ENCODE measurements at regions not wholly inside any gene's neighbourhood (a gene's known extent, or its start where the extent isn't known, plus 50 kb on each side); places are given as distances from the start of the nearest gene placed in this dataset.
A peak's percentile ranks its signal among the peaks of the same experiment; 100 is the strongest.

- DNase-seq (ENCODE audit: low read depth): no peak
- TF ChIP-seq CTCF (IDR thresholded peaks at IDR 0.05; ENCODE audit: insufficient read depth, low read depth, low read length): no peak
- H3K4me3 ChIP-seq (ENCODE audit: low read depth, low read length): no peak overlapping the region
Observed at GRCh38 chr9:7580568-7580967, 219.0 kb downstream of the DMAC1 start.

- no peak for DNase-seq (ENCODE audit: low read depth)
- H3K4me3 ChIP-seq (ENCODE audit: low read depth, low read length): no peak overlapping the region
- TF ChIP-seq CTCF (IDR thresholded peaks at IDR 0.05; ENCODE audit: insufficient read depth, low read depth, low read length): no peak
Observed at GRCh38 chr9:7579351-7579750, 220.2 kb downstream of the DMAC1 start.

DNA sequence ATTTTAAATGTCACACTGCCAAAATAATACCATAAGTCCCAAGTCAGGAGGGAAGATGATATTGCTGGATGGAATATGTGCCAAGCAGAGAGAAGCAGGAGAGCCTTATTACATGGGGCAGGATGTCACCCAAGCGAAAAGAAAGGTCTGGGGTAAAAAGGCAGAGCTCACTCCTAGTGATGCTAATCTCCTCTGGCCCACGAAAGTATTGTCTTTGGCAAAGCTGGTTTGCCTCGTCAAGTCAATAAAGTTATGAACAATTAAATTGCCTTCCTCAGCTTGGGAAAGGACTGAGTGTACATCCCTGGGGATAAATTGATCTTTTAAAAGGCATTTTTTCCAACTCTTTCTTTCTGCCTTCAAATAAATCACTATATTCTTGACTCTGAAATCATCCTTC is 220.6 kb downstream of the DMAC1 start:
- no peak for TF ChIP-seq CTCF (IDR thresholded peaks at IDR 0.05; ENCODE audit: insufficient read depth, low read depth, low read length)
- DNase-seq (ENCODE audit: low read depth): no peak

DNA sequence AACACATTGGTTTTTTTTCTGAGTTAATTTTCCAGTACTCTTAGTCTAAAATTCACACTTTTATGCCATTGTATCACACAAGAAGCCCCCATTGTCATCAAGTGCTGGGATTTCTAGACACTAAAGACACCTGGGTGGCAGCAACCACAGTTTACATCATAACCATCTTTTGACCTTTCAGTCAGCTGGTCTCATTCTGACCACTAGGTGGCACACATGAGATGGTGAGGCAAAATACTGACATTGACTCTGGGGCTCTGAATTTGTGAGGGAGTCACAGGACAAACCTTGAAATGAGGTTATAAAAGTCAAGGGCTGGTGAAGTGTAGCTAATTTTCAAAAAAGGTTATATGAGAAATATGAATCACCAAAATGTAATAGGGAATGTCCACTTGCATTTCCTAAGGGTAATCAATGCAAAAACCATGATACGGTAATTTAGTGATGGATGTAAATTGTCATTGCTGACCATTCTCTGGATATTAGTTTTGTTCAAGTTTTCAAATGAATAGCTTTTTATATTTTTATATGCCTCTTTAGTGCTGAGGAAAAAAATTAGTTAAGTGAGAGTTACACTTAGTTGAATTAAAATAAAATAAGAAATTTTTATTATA is 229.4 kb downstream of the DMAC1 start:
- TF ChIP-seq CTCF (IDR thresholded peaks at IDR 0.05; ENCODE audit: insufficient read depth, low read depth, low read length): peak; percentile 88
- no peak overlapping the region for H3K4me3 ChIP-seq (ENCODE audit: low read depth, low read length)
- peak; percentile 43 for DNase-seq (ENCODE audit: low read depth)

More for the DNA sequence above, 220.6 kb downstream of the DMAC1 start:
- H3K4me3 ChIP-seq (ENCODE audit: low read depth, low read length): no peak overlapping the region

GRCh38 chr9:7567687-7568086 is 231.9 kb downstream of the DMAC1 start:
- no peak for TF ChIP-seq CTCF (IDR thresholded peaks at IDR 0.05; ENCODE audit: insufficient read depth, low read depth, low read length)
- no peak for DNase-seq (ENCODE audit: low read depth)
- H3K4me3 ChIP-seq (ENCODE audit: low read depth, low read length): no peak overlapping the region

- H3K4me3 ChIP-seq (ENCODE audit: low read depth, low read length): no peak overlapping the region
- DNase-seq (ENCODE audit: low read depth): no peak
- no peak for TF ChIP-seq CTCF (IDR thresholded peaks at IDR 0.05; ENCODE audit: insufficient read depth, low read depth, low read length)
Observed at GRCh38 chr9:7561527-7562080, 238.0 kb downstream of the DMAC1 start.
